GM19455 (cell line): ENCODE measurements at regions not wholly inside any gene's neighbourhood (a gene's known extent, or its start where the extent isn't known, plus 50 kb on each side); places are given as distances from the start of the nearest gene placed in this dataset.

Experiments used
- ATAC-seq: cut with Tn5 transposase; IDR thresholded peaks from one replicate; pipeline ENCODE4 v1.9.1; 2021; ENCODE audit not compliant: unreplicated experiment

GRCh38 chr1:201742955-201743805 is 85.8 kb upstream of the IPO9 start:
- no peak for ATAC-seq

- ATAC-seq = no peak
Measured at GRCh38 chr1:201745023-201745422, 83.9 kb upstream of the IPO9 start.

GRCh38 chr1:201746156-201746555 is 82.8 kb upstream of the IPO9 start:
- ATAC-seq = no peak

- ATAC-seq = no peak
Measured at GRCh38 chr1:201747261-201747660, 81.7 kb upstream of the IPO9 start.

- no peak for ATAC-seq
Measured at GRCh38 chr1:201748335-201748734, 80.6 kb upstream of the IPO9 start.

- no peak for ATAC-seq
Measured at GRCh38 chr1:201749059-201749690, 79.8 kb upstream of the IPO9 start.

GRCh38 chr1:201750120-201750519 is 78.8 kb upstream of the IPO9 start:
- no peak for ATAC-seq

GRCh38 chr1:201750934-201751333 is 78.0 kb upstream of the IPO9 start:
- no peak for ATAC-seq

GRCh38 chr1:201751872-201752271 is 77.1 kb upstream of the IPO9 start:
- no peak for ATAC-seq

- ATAC-seq = no peak
Measured at GRCh38 chr1:201752333-201752732, 76.6 kb upstream of the IPO9 start.

GRCh38 chr1:201753492-201753891 is 75.5 kb upstream of the IPO9 start:
- no peak for ATAC-seq

- no peak for ATAC-seq
Measured at GRCh38 chr1:201754353-201754752, 74.6 kb upstream of the IPO9 start.

GRCh38 chr1:201755200-201755599 is 73.8 kb upstream of the IPO9 start:
- no peak for ATAC-seq

GRCh38 chr1:201756406-201756805 is 72.6 kb upstream of the IPO9 start:
- no peak for ATAC-seq

- ATAC-seq = no peak
Measured at GRCh38 chr1:201758499-201759050, 70.4 kb upstream of the IPO9 start.

- ATAC-seq = no peak
Measured at GRCh38 chr1:201759194-201759815, 69.7 kb upstream of the IPO9 start.

GRCh38 chr1:201760516-201760915 is 68.4 kb upstream of the IPO9 start:
- ATAC-seq = no peak

GRCh38 chr1:201761178-201761577 is 67.8 kb upstream of the IPO9 start:
- no peak for ATAC-seq

- no peak for ATAC-seq
Measured at GRCh38 chr1:201761871-201762270, 67.1 kb upstream of the IPO9 start.

- ATAC-seq = no peak
Measured at GRCh38 chr1:201762381-201762780, 66.6 kb upstream of the IPO9 start.

- no peak for ATAC-seq
Measured at GRCh38 chr1:201763455-201764140, 65.4 kb upstream of the IPO9 start.
